ENCODE measurements at regions not wholly inside any gene's neighbourhood (a gene's known extent, or its start where the extent isn't known, plus 50 kb on each side); places are given as distances from the start of the nearest gene placed in this dataset.

DNA sequence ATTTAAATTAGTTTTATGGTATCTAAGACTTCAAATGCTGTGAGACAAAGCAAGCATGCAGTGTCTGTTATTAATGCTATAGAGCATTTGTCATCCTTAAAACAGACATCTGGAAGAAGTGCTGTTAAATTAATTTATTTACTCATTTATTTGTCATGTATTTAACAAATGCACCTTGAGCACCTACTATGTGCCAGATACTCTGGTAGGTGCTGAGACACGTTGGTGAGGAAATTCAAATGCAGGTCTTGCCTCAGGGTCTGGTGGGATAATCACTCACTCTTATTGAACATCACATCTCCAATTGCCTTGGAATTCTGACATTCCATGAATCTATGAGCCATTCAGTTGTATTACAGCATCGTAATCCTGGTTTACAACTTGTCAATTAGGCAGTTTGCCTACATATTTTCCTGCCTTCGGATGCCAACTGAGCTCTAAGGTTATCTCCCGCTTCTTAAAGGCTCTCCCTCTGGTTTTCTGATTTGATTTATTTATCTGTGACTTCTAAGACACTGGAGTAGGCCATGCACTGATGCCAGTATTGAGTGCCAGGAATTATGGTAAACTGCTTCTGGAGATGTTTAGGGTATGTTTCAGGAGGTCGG lies 56.0 kb upstream of the RPS23 start:
- ChIA-PET CTCF (interaction anchor here (0.6 kb wide), 2 partner anchors 18 to 1910 kb away, joined by 3 read pairs; no protein-coding TSS in a partner anchor), RAD21 (ENCODE audit: unreplicated experiment) (no interaction called here), SMC1A (ENCODE audit: uncharacterized antibody, unreplicated experiment) (interaction anchor here (0.6 kb wide), 1 partner anchor 898 kb away, joined by 3 read pairs; no protein-coding TSS in a partner anchor), POLR2A (no interaction called here)
- H3K79me2 ChIP-seq (ENCODE audit: control insufficient read depth, insufficient read depth, low read length), result no peaks in the 10 kb centered on the region
- BruUV-seq (replicated peaks), result no TSS peak
- WGBS (ENCODE audit: insufficient coverage, insufficient replicate concordance, low lambda C conversion rate, missing lambda C conversion rate), result 50% methylated on average over 5 of the region's 5 CpGs
- no peak for TF ChIP-seq ESRRA (IDR thresholded peaks at IDR 0.05; ENCODE audit: low read length)
- TF ChIP-seq KAT2A (conservative IDR thresholded peaks at IDR 0.05; ENCODE audit: control insufficient read depth, low read depth, low read length), result no peak
- TF ChIP-seq, protein P1, sequence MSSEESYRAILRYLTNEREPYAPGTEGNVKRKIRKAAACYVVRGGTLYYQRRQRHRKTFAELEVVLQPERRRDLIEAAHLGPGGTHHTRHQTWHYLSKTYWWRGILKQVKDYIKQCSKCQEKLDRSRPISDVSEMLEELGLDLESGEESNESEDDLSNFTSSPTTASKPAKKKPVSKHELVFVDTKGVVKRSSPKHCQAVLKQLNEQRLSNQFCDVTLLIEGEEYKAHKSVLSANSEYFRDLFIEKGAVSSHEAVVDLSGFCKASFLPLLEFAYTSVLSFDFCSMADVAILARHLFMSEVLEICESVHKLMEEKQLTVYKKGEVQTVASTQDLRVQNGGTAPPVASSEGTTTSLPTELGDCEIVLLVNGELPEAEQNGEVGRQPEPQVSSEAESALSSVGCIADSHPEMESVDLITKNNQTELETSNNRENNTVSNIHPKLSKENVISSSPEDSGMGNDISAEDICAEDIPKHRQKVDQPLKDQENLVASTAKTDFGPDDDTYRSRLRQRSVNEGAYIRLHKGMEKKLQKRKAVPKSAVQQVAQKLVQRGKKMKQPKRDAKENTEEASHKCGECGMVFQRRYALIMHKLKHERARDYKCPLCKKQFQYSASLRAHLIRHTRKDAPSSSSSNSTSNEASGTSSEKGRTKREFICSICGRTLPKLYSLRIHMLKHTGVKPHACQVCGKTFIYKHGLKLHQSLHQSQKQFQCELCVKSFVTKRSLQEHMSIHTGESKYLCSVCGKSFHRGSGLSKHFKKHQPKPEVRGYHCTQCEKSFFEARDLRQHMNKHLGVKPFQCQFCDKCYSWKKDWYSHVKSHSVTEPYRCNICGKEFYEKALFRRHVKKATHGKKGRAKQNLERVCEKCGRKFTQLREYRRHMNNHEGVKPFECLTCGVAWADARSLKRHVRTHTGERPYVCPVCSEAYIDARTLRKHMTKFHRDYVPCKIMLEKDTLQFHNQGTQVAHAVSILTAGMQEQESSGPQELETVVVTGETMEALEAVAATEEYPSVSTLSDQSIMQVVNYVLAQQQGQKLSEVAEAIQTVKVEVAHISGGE (CRISPR knock-in tag; IDR thresholded peaks at IDR 0.05), result no peak
- TF ChIP-seq KLF5 (IDR thresholded peaks at IDR 0.05; ENCODE audit: partially characterized antibody), result no peak
- no peak for TF ChIP-seq EZH2 (IDR thresholded peaks at IDR 0.05; ENCODE audit: borderline replicate concordance, control insufficient read depth, low read depth, low read length)
- no peak for TF ChIP-seq ASH2L (IDR thresholded peaks at IDR 0.05; ENCODE audit: borderline replicate concordance, low read depth)
- TF ChIP-seq, protein P2, sequence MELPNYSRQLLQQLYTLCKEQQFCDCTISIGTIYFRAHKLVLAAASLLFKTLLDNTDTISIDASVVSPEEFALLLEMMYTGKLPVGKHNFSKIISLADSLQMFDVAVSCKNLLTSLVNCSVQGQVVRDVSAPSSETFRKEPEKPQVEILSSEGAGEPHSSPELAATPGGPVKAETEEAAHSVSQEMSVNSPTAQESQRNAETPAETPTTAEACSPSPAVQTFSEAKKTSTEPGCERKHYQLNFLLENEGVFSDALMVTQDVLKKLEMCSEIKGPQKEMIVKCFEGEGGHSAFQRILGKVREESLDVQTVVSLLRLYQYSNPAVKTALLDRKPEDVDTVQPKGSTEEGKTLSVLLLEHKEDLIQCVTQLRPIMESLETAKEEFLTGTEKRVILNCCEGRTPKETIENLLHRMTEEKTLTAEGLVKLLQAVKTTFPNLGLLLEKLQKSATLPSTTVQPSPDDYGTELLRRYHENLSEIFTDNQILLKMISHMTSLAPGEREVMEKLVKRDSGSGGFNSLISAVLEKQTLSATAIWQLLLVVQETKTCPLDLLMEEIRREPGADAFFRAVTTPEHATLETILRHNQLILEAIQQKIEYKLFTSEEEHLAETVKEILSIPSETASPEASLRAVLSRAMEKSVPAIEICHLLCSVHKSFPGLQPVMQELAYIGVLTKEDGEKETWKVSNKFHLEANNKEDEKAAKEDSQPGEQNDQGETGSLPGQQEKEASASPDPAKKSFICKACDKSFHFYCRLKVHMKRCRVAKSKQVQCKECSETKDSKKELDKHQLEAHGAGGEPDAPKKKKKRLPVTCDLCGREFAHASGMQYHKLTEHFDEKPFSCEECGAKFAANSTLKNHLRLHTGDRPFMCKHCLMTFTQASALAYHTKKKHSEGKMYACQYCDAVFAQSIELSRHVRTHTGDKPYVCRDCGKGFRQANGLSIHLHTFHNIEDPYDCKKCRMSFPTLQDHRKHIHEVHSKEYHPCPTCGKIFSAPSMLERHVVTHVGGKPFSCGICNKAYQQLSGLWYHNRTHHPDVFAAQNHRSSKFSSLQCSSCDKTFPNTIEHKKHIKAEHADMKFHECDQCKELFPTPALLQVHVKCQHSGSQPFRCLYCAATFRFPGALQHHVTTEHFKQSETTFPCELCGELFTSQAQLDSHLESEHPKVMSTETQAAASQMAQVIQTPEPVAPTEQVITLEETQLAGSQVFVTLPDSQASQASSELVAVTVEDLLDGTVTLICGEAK (IDR thresholded peaks at IDR 0.05; ENCODE audit: borderline replicate concordance), result no peak
- no peak for TF ChIP-seq EP300 (IDR thresholded peaks at IDR 0.05; ENCODE audit: borderline replicate concordance in 1 of 2, control insufficient read depth in 1 of 2, low read depth in 2 of 2, low read length in 2 of 2)
- TF ChIP-seq, protein P3, sequence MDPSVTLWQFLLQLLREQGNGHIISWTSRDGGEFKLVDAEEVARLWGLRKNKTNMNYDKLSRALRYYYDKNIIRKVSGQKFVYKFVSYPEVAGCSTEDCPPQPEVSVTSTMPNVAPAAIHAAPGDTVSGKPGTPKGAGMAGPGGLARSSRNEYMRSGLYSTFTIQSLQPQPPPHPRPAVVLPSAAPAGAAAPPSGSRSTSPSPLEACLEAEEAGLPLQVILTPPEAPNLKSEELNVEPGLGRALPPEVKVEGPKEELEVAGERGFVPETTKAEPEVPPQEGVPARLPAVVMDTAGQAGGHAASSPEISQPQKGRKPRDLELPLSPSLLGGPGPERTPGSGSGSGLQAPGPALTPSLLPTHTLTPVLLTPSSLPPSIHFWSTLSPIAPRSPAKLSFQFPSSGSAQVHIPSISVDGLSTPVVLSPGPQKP (IDR thresholded peaks at IDR 0.05; ENCODE audit: low read depth, low read length), result no peak
- no peak for TF ChIP-seq SREBF1 (IDR thresholded peaks at IDR 0.05; ENCODE audit: low read length)
- no peak for ATAC-seq
- no peaks in the 10 kb centered on the region for H4K20me1 ChIP-seq (ENCODE audit: control insufficient read depth, insufficient read depth)
- H3K4me2 ChIP-seq (ENCODE audit: control insufficient read depth, insufficient read depth), result no peak overlapping the region
- no peaks in the 10 kb centered on the region for H3K27me3 ChIP-seq (replicated peaks in 1 of 2; ENCODE audit: control insufficient read depth in 2 of 2, insufficient read depth in 2 of 2, low read length in 1 of 2)
- no peak overlapping the region for H3K9ac ChIP-seq (ENCODE audit: control insufficient read depth, insufficient read depth, low read length)
- no peak for DNase-seq (ENCODE audit: low read depth, low spot score)
- no peak for FAIRE-seq
- H3K4me3 ChIP-seq, result no peak overlapping the region
- no peaks in the 10 kb centered on the region for H3K36me3 ChIP-seq (ENCODE audit: control insufficient read depth in 2 of 2, insufficient read depth in 2 of 2, low read length in 1 of 2)
- no peaks in the 10 kb centered on the region for H3K9me3 ChIP-seq (replicated peaks; ENCODE audit: control insufficient read depth, insufficient read depth, low read length)
- in situ Hi-C loops (cut with MboI), result no loop called here
- intact Hi-C loops (cut with micrococcal nuclease; ENCODE audit: unreplicated experiment), result no loop called here
- H3K4me1 ChIP-seq (ENCODE audit: control insufficient read depth, insufficient read depth, low read length), result no peaks in the 10 kb centered on the region
- H3K27ac ChIP-seq (ENCODE audit: control insufficient read depth, insufficient read depth), result no peak overlapping the region
- H2AFZ ChIP-seq (ENCODE audit: control insufficient read depth, low read depth, low read length), result no peak overlapping the region

Measured in GM12878 (cell line).